OCI-LY3 (cell line): ENCODE measurements at regions not wholly inside any gene's neighbourhood (a gene's known extent, or its start where the extent isn't known, plus 50 kb on each side); places are given as distances from the start of the nearest gene placed in this dataset.

ENCODE experiments used
- H2AFZ ChIP-seq: fragments of 200-600, 300-600 bp; shearing (Covaris generic); 2 replicates; pipeline ENCODE4 v1.6.0; 2014; ENCODE audit warnings: antibody characterized with exemption, low read depth, low read length
- H3K27ac ChIP-seq: fragments of 200-600, 300-600 bp; sonication (generic); 2 replicates; pipeline ENCODE4 v1.5.1; 2014; ENCODE audit warnings: mild to moderate bottlenecking, low read length, moderate library complexity, mixed read lengths
- H3K27me3 ChIP-seq: fragments of 200-600, 300-600 bp; sonication (generic); 2 replicates; pipeline ENCODE4 v1.6.1; 2014; ENCODE audit warnings: low read depth, low read length, mixed read lengths
- H3K36me3 ChIP-seq: fragments of 200-600, 300-600 bp; sonication (generic); replicated peaks from 2 replicates; pipeline ENCODE3; 2014; ENCODE audit warnings: low read depth, low read length, mixed read lengths
- H3K4me1 ChIP-seq: fragments of 300-600, 200-600 bp; sonication (generic); 2 replicates; pipeline ENCODE4 v1.6.1; 2014; ENCODE audit warnings: low read length, mixed read lengths
- H3K4me2 ChIP-seq: fragments of 200-600, 300-600 bp; sonication (generic); 2 replicates; pipeline ENCODE4 v1.6.1; 2014; ENCODE audit warnings: low read length, mixed read lengths
- H3K4me3 ChIP-seq: fragments of 300-600, 200-600 bp; sonication (generic); 2 replicates; pipeline ENCODE4 v1.5.1; 2014; ENCODE audit warnings: antibody characterized with exemption, mild to moderate bottlenecking, low read length, moderate library complexity
- H3K79me2 ChIP-seq: fragments of 300-600, 200-600 bp; shearing (Covaris generic); 2 replicates; pipeline ENCODE4 v1.6.1; 2014; ENCODE audit warnings: mild to moderate bottlenecking, low read length, mixed read lengths
- H3K9ac ChIP-seq: fragments of 300-600, 200-600 bp; shearing (Covaris generic); 2 replicates; pipeline ENCODE4 v1.6.0; 2014; ENCODE audit warnings: mild to moderate bottlenecking, low read length, moderate library complexity
- H3K9me3 ChIP-seq: fragments of 200-600, 300-600 bp; shearing (Covaris generic); 2 replicates; pipeline ENCODE4 v1.6.1; 2014; ENCODE audit warnings: low read length, mixed read lengths; ENCODE audit not compliant: insufficient read depth
- H4K20me1 ChIP-seq: fragments of 200-600, 300-600 bp; sonication (generic); 2 replicates; pipeline ENCODE4 v1.6.1; 2016; ENCODE audit warnings: low read length, mixed read lengths; ENCODE audit not compliant: insufficient read depth
- CTCF ChIP-seq: fragments of 200-600, 300-600 bp; sonication (generic); IDR thresholded peaks from 2 replicates; pipeline ENCODE4 v1.5.1; 2014; ENCODE audit warnings: antibody characterized with exemption, low read length, low read depth
- EZH2phosphoT487 ChIP-seq: fragments of 200-600 bp; shearing (Covaris generic); IDR thresholded peaks from 2 replicates; pipeline ENCODE4 v1.6.1; 2018; ENCODE audit warnings: antibody characterized with exemption, mixed run types, low read depth

- Histone ChIP-seq H3K9ac (no peak overlapping the region), H3K4me2 (no peak overlapping the region), H3K4me3 (no peak overlapping the region), H2AFZ (no peak overlapping the region), H3K27me3 (no peaks in the 10 kb centered on the region), H3K36me3 (no peaks in the 10 kb centered on the region), H3K4me1 (no peaks in the 10 kb centered on the region), H3K27ac (no peak overlapping the region), H3K9me3 (no peaks in the 10 kb centered on the region), H3K79me2 (no peaks in the 10 kb centered on the region), H4K20me1 (no peaks in the 10 kb centered on the region)
- TF ChIP-seq CTCF (no peak), EZH2phosphoT487 (no peak)
Observed at GRCh38 chr4:181030961-181031360, 1212.2 kb upstream of the TENM3 start.

GRCh38 chr4:181043486-181043885 lies 1199.7 kb upstream of the TENM3 start:
- TF ChIP-seq CTCF (no peak), EZH2phosphoT487 (no peak)
- H3K4me2 ChIP-seq = no peak overlapping the region
- H3K79me2 ChIP-seq = no peaks in the 10 kb centered on the region
- no peaks in the 10 kb centered on the region for H3K4me1 ChIP-seq
- H3K27me3 ChIP-seq = no peaks in the 10 kb centered on the region
- no peak overlapping the region for H3K9ac ChIP-seq
- H3K4me3 ChIP-seq = no peak overlapping the region
- no peaks in the 10 kb centered on the region for H3K9me3 ChIP-seq
- no peaks in the 10 kb centered on the region for H4K20me1 ChIP-seq
- H3K27ac ChIP-seq = no peak overlapping the region
- no peaks in the 10 kb centered on the region for H3K36me3 ChIP-seq
- no peak overlapping the region for H2AFZ ChIP-seq

GRCh38 chr4:181046809-181047208 lies 1196.4 kb upstream of the TENM3 start:
- no peak overlapping the region for H3K4me2 ChIP-seq
- H3K79me2 ChIP-seq = no peaks in the 10 kb centered on the region
- no peak overlapping the region for H2AFZ ChIP-seq
- H3K27me3 ChIP-seq = no peaks in the 10 kb centered on the region
- H3K9ac ChIP-seq = no peak overlapping the region
- no peaks in the 10 kb centered on the region for H3K36me3 ChIP-seq
- no peak overlapping the region for H3K4me3 ChIP-seq
- H3K9me3 ChIP-seq = no peaks in the 10 kb centered on the region
- no peak overlapping the region for H3K27ac ChIP-seq
- no peak for TF ChIP-seq EZH2phosphoT487
- TF ChIP-seq CTCF = no peak
- H3K4me1 ChIP-seq = no peaks in the 10 kb centered on the region
- H4K20me1 ChIP-seq = no peaks in the 10 kb centered on the region

GRCh38 chr4:181051931-181052330 lies 1191.3 kb upstream of the TENM3 start:
- Histone ChIP-seq H3K36me3 (no peaks in the 10 kb centered on the region), H3K9ac (no peak overlapping the region), H3K9me3 (no peaks in the 10 kb centered on the region), H3K4me3 (no peak overlapping the region), H2AFZ (no peak overlapping the region), H3K27ac (no peak overlapping the region), H3K27me3 (no peaks in the 10 kb centered on the region), H4K20me1 (no peaks in the 10 kb centered on the region), H3K79me2 (no peaks in the 10 kb centered on the region), H3K4me1 (no peaks in the 10 kb centered on the region), H3K4me2 (no peak overlapping the region)
- TF ChIP-seq CTCF = no peak
- TF ChIP-seq EZH2phosphoT487 = no peak
